HFFc6 (cell line): ENCODE measurements at regions not wholly inside any gene's neighbourhood (a gene's known extent, or its start where the extent isn't known, plus 50 kb on each side); places are given as distances from the start of the nearest gene placed in this dataset.

Source experiments
- DNase-seq: peaks from one replicate; pipeline ENCODE4 v3.0.0-alpha.2; 2018
- H3K27ac Mint-ChIP-seq: 2 replicates; pipeline ENCODE4 v1.8.0; 2020; ENCODE audit warnings: mild to moderate bottlenecking, mixed read lengths
- H3K27me3 Mint-ChIP-seq: 2 replicates; pipeline ENCODE4 v1.8.0; 2021; ENCODE audit warnings: mild to moderate bottlenecking, moderate library complexity, mixed read lengths; ENCODE audit not compliant: insufficient read depth
- H3K36me3 Mint-ChIP-seq: 2 replicates; pipeline ENCODE4 v1.8.0; 2021; ENCODE audit warnings: low read depth, mixed read lengths
- H3K4me1 Mint-ChIP-seq: 2 replicates; pipeline ENCODE4 v1.8.0; 2020; ENCODE audit warnings: low read depth, mixed read lengths
- H3K4me3 Mint-ChIP-seq: 2 replicates; pipeline ENCODE4 v1.8.0; 2020; ENCODE audit warnings: mild to moderate bottlenecking, moderate library complexity, mixed read lengths
- H3K9me3 Mint-ChIP-seq: 2 replicates; pipeline ENCODE4 v1.8.0; 2020; ENCODE audit warnings: mild to moderate bottlenecking, mixed read lengths
- CTCF ChIP-seq: fragments of 200-600 bp; sonication (generic); IDR thresholded peaks from 2 replicates; pipeline ENCODE4 v1.5.0; 2021; ENCODE audit warnings: antibody characterized with exemption, mild to moderate bottlenecking

- peaks cover 41% of the 10 kb centered on the region for H3K9me3 Mint-ChIP-seq
Measured at GRCh38 chr9:106528158-106528557, 334.8 kb upstream of the ZNF462 start.

DNA sequence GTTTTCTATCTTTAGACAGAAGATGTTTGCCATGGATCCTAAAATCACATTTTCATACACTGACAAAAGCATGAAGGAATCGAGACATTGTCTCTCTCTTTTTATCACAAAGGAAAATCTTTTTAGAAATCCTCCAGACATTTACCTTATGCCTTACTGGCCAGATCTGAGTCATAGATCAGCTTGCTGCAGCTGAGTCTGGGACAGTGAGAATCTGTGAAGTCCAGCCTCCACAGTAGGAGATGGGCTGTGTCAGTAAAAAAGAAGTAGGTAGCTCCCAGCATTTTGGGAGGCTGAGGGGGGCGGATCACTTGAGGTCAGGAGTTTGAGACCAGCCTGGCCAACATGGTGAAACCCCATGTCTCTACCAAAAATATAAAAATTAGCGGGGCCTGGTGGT, 333.4 kb upstream of the ZNF462 start:
- no peaks in the 10 kb centered on the region for H3K36me3 Mint-ChIP-seq
- no peak overlapping the region for H3K27ac Mint-ChIP-seq
- no peak for DNase-seq
- no peak for TF ChIP-seq CTCF
- H3K9me3 Mint-ChIP-seq = peaks cover 42% of the 10 kb centered on the region
- no peak overlapping the region for H3K4me3 Mint-ChIP-seq
- no peaks in the 10 kb centered on the region; the same call in 1 of the 2 replicates for H3K27me3 Mint-ChIP-seq
- H3K4me1 Mint-ChIP-seq = no peaks in the 10 kb centered on the region

More at GRCh38 chr9:106528158-106528557, 334.8 kb upstream of the ZNF462 start:
- Mint-ChIP-seq H3K27ac (no peak overlapping the region), H3K4me1 (no peaks in the 10 kb centered on the region), H3K27me3 (no peaks in the 10 kb centered on the region; the same call in 1 of the 2 replicates), H3K4me3 (no peak overlapping the region), H3K36me3 (no peaks in the 10 kb centered on the region)
- DNase-seq = no peak
- TF ChIP-seq CTCF = no peak

DNA sequence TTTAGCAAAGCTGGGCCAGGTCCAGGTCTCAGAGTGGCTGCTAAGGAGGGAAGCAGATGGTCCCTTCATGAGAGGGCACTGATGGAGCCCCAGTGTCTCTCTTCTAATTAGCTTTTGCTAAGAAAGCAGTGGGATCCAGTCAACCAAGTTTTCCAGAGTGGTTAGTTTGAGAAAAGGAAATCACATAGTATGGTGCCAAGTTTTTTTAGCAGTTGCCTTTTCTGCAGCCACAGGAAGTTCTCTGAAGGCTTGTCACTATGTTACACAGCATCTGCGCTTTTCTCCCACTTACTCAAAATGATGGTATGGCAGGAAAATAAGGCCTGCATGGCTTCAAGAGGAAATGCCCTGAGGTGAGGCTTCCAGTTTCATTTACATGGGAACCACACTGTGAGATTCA, 331.5 kb upstream of the ZNF462 start:
- no peak for DNase-seq
- H3K27me3 Mint-ChIP-seq = no peaks in the 10 kb centered on the region; the same call in 1 of the 2 replicates
- H3K36me3 Mint-ChIP-seq = no peaks in the 10 kb centered on the region
- no peak overlapping the region for H3K27ac Mint-ChIP-seq
- no peak for TF ChIP-seq CTCF
- peaks cover 44% of the 10 kb centered on the region for H3K9me3 Mint-ChIP-seq
- H3K4me3 Mint-ChIP-seq = no peak overlapping the region
- H3K4me1 Mint-ChIP-seq = no peaks in the 10 kb centered on the region

DNA sequence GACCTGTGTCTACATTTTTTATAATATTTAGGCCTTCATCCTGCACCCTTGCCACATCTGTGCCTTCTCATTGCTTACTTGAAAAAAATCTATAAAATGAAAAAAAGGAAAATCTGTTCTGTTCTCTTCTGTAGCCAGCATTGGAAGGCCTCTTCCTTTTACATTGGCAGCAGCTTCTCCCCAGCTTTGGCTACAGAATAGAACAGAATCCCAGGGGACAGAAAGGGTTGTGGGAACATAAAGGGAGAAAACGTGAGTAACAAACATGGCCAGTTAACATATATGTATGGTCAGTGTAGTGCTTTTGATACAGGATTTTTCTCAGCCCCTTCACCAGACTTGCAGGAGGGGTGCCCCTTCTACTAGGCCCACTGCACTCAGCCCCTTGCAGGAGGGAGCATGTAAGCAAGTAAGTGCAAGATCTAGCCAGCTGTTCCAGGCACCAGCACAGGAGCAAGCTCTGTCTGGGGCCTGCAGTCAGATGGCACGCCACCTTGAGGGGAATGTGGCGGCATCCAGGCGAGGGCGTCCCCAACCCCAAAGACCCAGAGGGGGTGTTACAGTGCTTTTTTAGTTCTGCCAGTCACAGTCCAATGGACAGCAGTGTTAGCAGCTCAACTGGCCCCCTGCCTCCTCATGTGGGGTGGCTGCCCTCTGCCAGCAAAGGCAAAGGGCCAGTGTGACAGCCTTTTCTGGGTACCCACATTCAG, 330.5 kb upstream of the ZNF462 start:
- Mint-ChIP-seq H3K4me3 (no peak overlapping the region), H3K9me3 (peaks cover 40% of the 10 kb centered on the region), H3K4me1 (no peaks in the 10 kb centered on the region), H3K27ac (no peak overlapping the region), H3K27me3 (no peaks in the 10 kb centered on the region; the same call in 1 of the 2 replicates), H3K36me3 (no peaks in the 10 kb centered on the region)
- DNase-seq = no peak
- TF ChIP-seq CTCF = no peak

- Mint-ChIP-seq H3K27me3 (no peaks in the 10 kb centered on the region; the same call in 1 of the 2 replicates), H3K27ac (no peak overlapping the region), H3K4me1 (no peaks in the 10 kb centered on the region), H3K9me3 (peaks cover 38% of the 10 kb centered on the region), H3K36me3 (no peaks in the 10 kb centered on the region), H3K4me3 (no peak overlapping the region)
- DNase-seq = no peak
- TF ChIP-seq CTCF = no peak
Measured at GRCh38 chr9:106534800-106535199, 328.2 kb upstream of the ZNF462 start.
